Hematopoietic multipotent progenitor cell treated with erythropoietin and hydrocortisone succinate and interleukin-3 and kit ligand, for 4 days (in vitro differentiated cells): ENCODE measurements at regions not wholly inside any gene's neighbourhood (a gene's known extent, or its start where the extent isn't known, plus 50 kb on each side); places are given as distances from the start of the nearest gene placed in this dataset.
A peak's percentile ranks its signal among the peaks of the same experiment; 100 is the strongest.
"Not testable (repeated sequence)": the region's sequence is repeated elsewhere in the genome, so short reads cannot be mapped to it uniquely, and the experiment has no call there.

Source experiments
- DNase-seq: peaks from one replicate; pipeline ENCODE4 v3.0.0-alpha.2; 2015

GRCh38 chr11:79668575-79668974 lies 227.7 kb upstream of the TENM4 start:
- no peak for DNase-seq

GRCh38 chr11:79667380-79667779 lies 226.6 kb upstream of the TENM4 start:
- DNase-seq, result no peak

GRCh38 chr11:79663017-79663416 lies 222.2 kb upstream of the TENM4 start:
- DNase-seq, result no peak

GRCh38 chr11:79661373-79661772 lies 220.5 kb upstream of the TENM4 start:
- DNase-seq, result no peak

GRCh38 chr11:79648766-79649520 lies 208.1 kb upstream of the TENM4 start:
- DNase-seq, result no peak

GRCh38 chr11:79637219-79637618 lies 196.4 kb upstream of the TENM4 start:
- DNase-seq, result no peak

GRCh38 chr11:79634905-79635304 lies 194.1 kb upstream of the TENM4 start:
- DNase-seq, result no peak

- no peak for DNase-seq
Observed at GRCh38 chr11:79627281-79627680, 186.5 kb upstream of the TENM4 start.

GRCh38 chr11:79626135-79627075 lies 185.6 kb upstream of the TENM4 start:
- DNase-seq, result peak; percentile 2

- DNase-seq, result no peak
Observed at GRCh38 chr11:79623375-79623774, 182.5 kb upstream of the TENM4 start.

- DNase-seq, result no peak
Observed at GRCh38 chr11:79617561-79617960, 176.7 kb upstream of the TENM4 start.

- no peak for DNase-seq
Observed at GRCh38 chr11:79616392-79616851, 175.6 kb upstream of the TENM4 start.

GRCh38 chr11:79615425-79615824 lies 174.6 kb upstream of the TENM4 start:
- no peak for DNase-seq

- no peak for DNase-seq
Observed at GRCh38 chr11:79610678-79611077, 169.8 kb upstream of the TENM4 start.

GRCh38 chr11:79610139-79610538 lies 169.3 kb upstream of the TENM4 start:
- DNase-seq, result no peak

GRCh38 chr11:79609511-79609910 lies 168.7 kb upstream of the TENM4 start:
- no peak for DNase-seq

- DNase-seq, result not testable (repeated sequence)
Observed at GRCh38 chr11:79606461-79606860, 165.6 kb upstream of the TENM4 start.

GRCh38 chr11:79600711-79601110 lies 159.9 kb upstream of the TENM4 start:
- DNase-seq, result no peak

GRCh38 chr11:79594834-79595233 lies 154.0 kb upstream of the TENM4 start:
- DNase-seq, result no peak

- peak; percentile 3 for DNase-seq
Observed at GRCh38 chr11:79592824-79593223, 152.0 kb upstream of the TENM4 start.

GRCh38 chr11:79592406-79592805 lies 151.6 kb upstream of the TENM4 start:
- DNase-seq, result no peak

GRCh38 chr11:79582434-79582833 lies 141.6 kb upstream of the TENM4 start:
- DNase-seq, result no peak

GRCh38 chr11:79579063-79579462 lies 138.2 kb upstream of the TENM4 start:
- DNase-seq, result no peak

GRCh38 chr11:79578116-79578515 lies 137.3 kb upstream of the TENM4 start:
- DNase-seq, result no peak
